ENCODE measurements at regions not wholly inside any gene's neighbourhood (a gene's known extent, or its start where the extent isn't known, plus 50 kb on each side); places are given as distances from the start of the nearest gene placed in this dataset.

- TF ChIP-seq CTCF (IDR thresholded peaks at IDR 0.05) (no peak), POLR2A (IDR thresholded peaks at IDR 0.05) (no peak)
These were observed 125.7 kb downstream of the LYPLAL1 start for GRCh38 chr1:219299420-219299819.
